Loucy (cell line): ENCODE measurements at regions not wholly inside any gene's neighbourhood (a gene's known extent, or its start where the extent isn't known, plus 50 kb on each side); places are given as distances from the start of the nearest gene placed in this dataset.

ENCODE experiments used
- CTCF ChIP-seq: fragments of 200-600 bp; sonication (generic); conservative IDR thresholded peaks from 2 replicates; pipeline ENCODE4 v1.5.1; 2014; ENCODE audit warnings: mild to moderate bottlenecking, antibody characterized with exemption, low read length
- EZH2phosphoT487 ChIP-seq: fragments of 200-600 bp; IDR thresholded peaks from 2 replicates; pipeline ENCODE4 v1.6.1; 2018; ENCODE audit warnings: antibody characterized with exemption, mild to moderate bottlenecking, moderate library complexity, borderline replicate concordance

GRCh38 chr5:104538734-104539133, 976.1 kb upstream of the NUDT12 start:
- TF ChIP-seq CTCF (no peak), EZH2phosphoT487 (no peak)
